HG02852 (cell line): ENCODE measurements at regions not wholly inside any gene's neighbourhood (a gene's known extent, or its start where the extent isn't known, plus 50 kb on each side); places are given as distances from the start of the nearest gene placed in this dataset.
"Not testable (repeated sequence)": the region's sequence is repeated elsewhere in the genome, so short reads cannot be mapped to it uniquely, and the experiment has no call there.

ENCODE experiments used
- ATAC-seq: cut with Tn5 transposase; IDR thresholded peaks from one replicate; pipeline ENCODE4 v1.9.1; 2021; ENCODE audit warnings: mild to moderate bottlenecking, moderate library complexity; ENCODE audit not compliant: unreplicated experiment

GRCh38 chr15:67944010-67944641 lies 104.3 kb upstream of the RNU6-1 start:
- ATAC-seq: no peak

GRCh38 chr15:67945131-67945530 lies 105.3 kb upstream of the RNU6-1 start:
- ATAC-seq: no peak

GRCh38 chr15:67945951-67946700 lies 106.3 kb upstream of the RNU6-1 start:
- ATAC-seq: no peak

GRCh38 chr15:67946701-67947100 lies 106.9 kb upstream of the RNU6-1 start:
- ATAC-seq: no peak

GRCh38 chr15:67947254-67948039 lies 106.7 kb upstream of the PIAS1 start:
- no peak for ATAC-seq

- ATAC-seq: no peak
Observed at GRCh38 chr15:67948215-67948614, 105.9 kb upstream of the PIAS1 start.

- not testable (repeated sequence) for ATAC-seq
Observed at GRCh38 chr15:67951187-67951586, 102.9 kb upstream of the PIAS1 start.

GRCh38 chr15:67953299-67953698 lies 100.8 kb upstream of the PIAS1 start:
- no peak for ATAC-seq

GRCh38 chr15:67955252-67955651 lies 98.9 kb upstream of the PIAS1 start:
- no peak for ATAC-seq

- no peak for ATAC-seq
Observed at GRCh38 chr15:67957435-67958132, 96.5 kb upstream of the PIAS1 start.

GRCh38 chr15:67967871-67968431 lies 86.2 kb upstream of the PIAS1 start:
- ATAC-seq: no peak

GRCh38 chr15:67968564-67968963 lies 85.6 kb upstream of the PIAS1 start:
- no peak for ATAC-seq

GRCh38 chr15:67968966-67969365 lies 85.1 kb upstream of the PIAS1 start:
- no peak for ATAC-seq

- ATAC-seq: no peak
Observed at GRCh38 chr15:67969892-67970291, 84.2 kb upstream of the PIAS1 start.

GRCh38 chr15:67972377-67972776 lies 81.7 kb upstream of the PIAS1 start:
- ATAC-seq: no peak

- ATAC-seq: no peak
Observed at GRCh38 chr15:67973846-67974245, 80.3 kb upstream of the PIAS1 start.

GRCh38 chr15:67976506-67977073 lies 77.5 kb upstream of the PIAS1 start:
- no peak for ATAC-seq

GRCh38 chr15:67977414-67978089 lies 76.6 kb upstream of the PIAS1 start:
- ATAC-seq: no peak

GRCh38 chr15:67979281-67979680 lies 74.8 kb upstream of the PIAS1 start:
- no peak for ATAC-seq

- no peak for ATAC-seq
Observed at GRCh38 chr15:67980171-67980570, 73.9 kb upstream of the PIAS1 start.
